Endodermal cell (in vitro differentiated cells): ENCODE measurements at regions not wholly inside any gene's neighbourhood (a gene's known extent, or its start where the extent isn't known, plus 50 kb on each side); places are given as distances from the start of the nearest gene placed in this dataset.

ENCODE experiments used
- DNase-seq: peaks from one replicate; pipeline ENCODE4 v3.0.0-alpha.2; 2017
- H3K27ac ChIP-seq: 2 replicates; pipeline ENCODE4 v1.5.1; 2013; ENCODE audit warnings: mild to moderate bottlenecking, low read depth, low read length, moderate library complexity
- H3K27me3 ChIP-seq: 2 replicates; pipeline ENCODE4 v1.6.1; 2013; ENCODE audit warnings: mild to moderate bottlenecking, low read length, moderate library complexity; ENCODE audit not compliant: insufficient read depth, control insufficient read depth, poor library complexity, severe bottlenecking
- H3K36me3 ChIP-seq: 2 replicates; pipeline ENCODE4 v1.7.0; 2013; ENCODE audit warnings: mild to moderate bottlenecking, low read length, moderate library complexity; ENCODE audit not compliant: control insufficient read depth, insufficient read depth
- H3K4me1 ChIP-seq: one replicate; pipeline ENCODE4 v1.7.0; 2013; ENCODE audit warnings: low read length; ENCODE audit not compliant: control insufficient read depth, insufficient read depth
- H3K4me3 ChIP-seq: 2 replicates; pipeline ENCODE4 v1.5.1; 2013; ENCODE audit warnings: mild to moderate bottlenecking, low read length, moderate library complexity
- H3K9ac ChIP-seq: 2 replicates; pipeline ENCODE4 v1.6.1; 2013; ENCODE audit warnings: mild to moderate bottlenecking, low read length, moderate library complexity; ENCODE audit not compliant: poor library complexity, severe bottlenecking; ENCODE audit errors: extremely low read depth
- H3K9me3 ChIP-seq: 2 replicates; pipeline ENCODE4 v1.6.1; 2013; ENCODE audit warnings: mild to moderate bottlenecking, low read length, moderate library complexity; ENCODE audit not compliant: control insufficient read depth
- H3K27ac Mint-ChIP-seq: 2 replicates; pipeline ENCODE4 v1.8.0; 2020; ENCODE audit warnings: mixed read lengths
- H3K27me3 Mint-ChIP-seq: 2 replicates; pipeline ENCODE4 v1.8.0; 2021; ENCODE audit warnings: mild to moderate bottlenecking, mixed read lengths; ENCODE audit not compliant: insufficient read depth
- H3K36me3 Mint-ChIP-seq: 2 replicates; pipeline ENCODE4 v1.8.0; 2020; ENCODE audit warnings: low read depth, mixed read lengths
- H3K4me1 Mint-ChIP-seq: 2 replicates; pipeline ENCODE4 v1.8.0; 2020; ENCODE audit warnings: mixed read lengths
- H3K4me3 Mint-ChIP-seq: 2 replicates; pipeline ENCODE4 v1.8.0; 2020; ENCODE audit warnings: mild to moderate bottlenecking, moderate library complexity, mixed read lengths
- H3K9me3 Mint-ChIP-seq: 2 replicates; pipeline ENCODE4 v1.8.0; 2020; ENCODE audit warnings: mild to moderate bottlenecking, mixed read lengths
- CTCF ChIP-seq: fragments of 200-600 bp; sonication (generic); conservative IDR thresholded peaks from 2 replicates; pipeline ENCODE4 v1.5.0; 2021; ENCODE audit warnings: antibody characterized with exemption, mild to moderate bottlenecking
- WGBS, 2 experiments: methylation state at CpG; one replicate each; pipeline versions ENCODE4 v1.1.5 to v1.1.7; 2013; ENCODE audit warnings: missing lambda C conversion rate in 2 of 2, mixed read lengths in 1 of 2; ENCODE audit not compliant: insufficient coverage in 1 of 2, insufficient read length in 1 of 2; 5-methylcytosine and 5-hydroxymethylcytosine counted together

- H3K9me3 Mint-ChIP-seq: no peaks in the 10 kb centered on the region
- Histone ChIP-seq H3K27me3 (no peaks in the 10 kb centered on the region), H3K9me3 (no peaks in the 10 kb centered on the region), H3K4me3 (no peak overlapping the region), H3K9ac (no peak overlapping the region), H3K36me3 (no peaks in the 10 kb centered on the region), H3K4me1 (no peaks in the 10 kb centered on the region), H3K27ac (no peak overlapping the region)
- H3K27me3 Mint-ChIP-seq: no peaks in the 10 kb centered on the region
- H3K4me3 Mint-ChIP-seq: no peak overlapping the region
- 82 to 100% methylated on average over 3 to 5 of the region's 5 CpGs for WGBS, 2 experiments
- no peak for DNase-seq
- no peaks in the 10 kb centered on the region for H3K4me1 Mint-ChIP-seq
- H3K27ac Mint-ChIP-seq: no peak overlapping the region
- TF ChIP-seq CTCF: no peak
- no peaks in the 10 kb centered on the region for H3K36me3 Mint-ChIP-seq
Observed at GRCh38 chr6:154619146-154619545, 108.7 kb upstream of the CNKSR3 start.

- Mint-ChIP-seq H3K36me3 (no peaks in the 10 kb centered on the region), H3K4me1 (no peaks in the 10 kb centered on the region), H3K27me3 (no peaks in the 10 kb centered on the region), H3K27ac (no peak overlapping the region), H3K4me3 (no peak overlapping the region), H3K9me3 (no peaks in the 10 kb centered on the region)
- Histone ChIP-seq H3K36me3 (no peaks in the 10 kb centered on the region), H3K27ac (no peak overlapping the region), H3K27me3 (no peaks in the 10 kb centered on the region), H3K4me1 (no peaks in the 10 kb centered on the region), H3K4me3 (no peak overlapping the region), H3K9me3 (no peaks in the 10 kb centered on the region), H3K9ac (no peak overlapping the region)
- 89 to 100% methylated on average over 3 to 4 of the region's 4 CpGs for WGBS, 2 experiments
- no peak for DNase-seq
- no peak for TF ChIP-seq CTCF
Observed at GRCh38 chr6:154621686-154622085, 111.2 kb upstream of the CNKSR3 start.

- Mint-ChIP-seq H3K4me1 (no peaks in the 10 kb centered on the region), H3K9me3 (no peaks in the 10 kb centered on the region), H3K27me3 (no peaks in the 10 kb centered on the region), H3K36me3 (no peaks in the 10 kb centered on the region), H3K4me3 (no peak overlapping the region), H3K27ac (no peak overlapping the region)
- Histone ChIP-seq H3K36me3 (no peaks in the 10 kb centered on the region), H3K4me1 (no peaks in the 10 kb centered on the region), H3K4me3 (no peak overlapping the region), H3K9ac (no peak overlapping the region), H3K27me3 (no peaks in the 10 kb centered on the region), H3K9me3 (no peaks in the 10 kb centered on the region), H3K27ac (no peak overlapping the region)
- no peak for TF ChIP-seq CTCF
- no peak for DNase-seq
- WGBS, 2 experiments: 87 to 93% methylated on average over 3 of the region's 3 CpGs
Observed at GRCh38 chr6:154622618-154623336, 110.4 kb upstream of the SCAF8 start.
